Sigmoid colon (tissue), 6 donors: ENCODE measurements at regions not wholly inside any gene's neighbourhood (a gene's known extent, or its start where the extent isn't known, plus 50 kb on each side); places are given as distances from the start of the nearest gene placed in this dataset.

Source experiments
- DNase-seq: peaks from one replicate; pipeline ENCODE4 v3.0.0-alpha.2; 2019
- H3K27ac ChIP-seq, 4 donors: fragments of 200-600 bp; sonication (generic); one replicate each; pipeline ENCODE4 v1.5.1; 2016 to 2019; ENCODE audit warnings: mild to moderate bottlenecking in 1 of 4
- H3K27me3 ChIP-seq, 3 donors: fragments of 200-600 bp; sonication (generic); one replicate each; pipeline ENCODE4 v1.5.1; 2019; ENCODE audit warnings: mild to moderate bottlenecking in 1 of 3
- H3K36me3 ChIP-seq, 4 donors: fragments of 200-600 bp; sonication (generic); one replicate each; pipeline ENCODE4 v1.5.1; 2016 to 2019
- H3K4me1 ChIP-seq, 4 donors: fragments of 200-600 bp; sonication (generic); one replicate each; pipeline ENCODE4 v1.5.1; 2017 to 2019
- H3K4me3 ChIP-seq, 4 donors: fragments of 200-600 bp; sonication (generic); one replicate each; pipeline ENCODE4 v1.5.1; 2017 to 2019; ENCODE audit warnings: mild to moderate bottlenecking in 2 of 4, moderate library complexity in 1 of 4
- H3K9me3 ChIP-seq, 4 donors: fragments of 200-600 bp in 3 of 4; sonication (generic) in 3 of 4; one replicate each; pipeline versions ENCODE4 v1.5.1 to v1.6.1; 2013 to 2019
- CTCF ChIP-seq, 4 experiments: fragments of 450-650 bp in 3 of 4; fragments of 200-600 bp in 1 of 4; IDR thresholded peaks; one replicate each; pipeline ENCODE4 v1.5.1; 2016 to 2019; ENCODE audit warnings: antibody characterized with exemption in 4 of 4, mild to moderate bottlenecking in 3 of 4, moderate library complexity in 2 of 4
- EP300 ChIP-seq, 4 donors: sonication (generic); formaldehyde crosslinking; IDR thresholded peaks; one replicate each; pipeline ENCODE4 v1.6.1; 2017; ENCODE audit warnings: antibody characterized with exemption in 4 of 4
- POLR2A ChIP-seq, 2 donors: fragments of 450-650 bp; IDR thresholded peaks; one replicate each; pipeline ENCODE4 v1.6.1; 2016; ENCODE audit warnings: antibody characterized with exemption in 2 of 2, mild to moderate bottlenecking in 2 of 2, moderate library complexity in 2 of 2
- POLR2AphosphoS5 ChIP-seq, 4 donors: sonication (generic); formaldehyde crosslinking; IDR thresholded peaks; one replicate each; pipeline ENCODE4 v1.6.1; 2017; ENCODE audit warnings: antibody characterized with exemption in 4 of 4
- WGBS, 2 donors: extraction: QIAGEN DNeasy Blood & Tissue Kit; methylation state at CpG; one replicate each; pipeline ENCODE4 v1.1.7; 2013; 5-methylcytosine and 5-hydroxymethylcytosine counted together
- intact Hi-C: fragments of 100-400 bp; cut with DNase I; formaldehyde crosslinking; loops from one replicate; pipeline ENCODE4 v1.15.1; 2023
- donor health status: healthy with polysubstance abuse.
- donor health status: healthy.

GRCh38 chr17:13939222-13939621, 130.1 kb upstream of the COX10 start:
- intact Hi-C loops, result no loop called here
- H3K27ac ChIP-seq, result no peak overlapping the region
- WGBS, 2 donors, result 57 to 63% methylated on average over 1 of the region's 1 CpG
- no peaks in the 10 kb centered on the region for H3K4me1 ChIP-seq
- TF ChIP-seq EP300 (IDR thresholded peaks at IDR 0.05) (no peak), CTCF (IDR thresholded peaks at IDR 0.05) (no peak), POLR2A (IDR thresholded peaks at IDR 0.05) (no peak), POLR2AphosphoS5 (IDR thresholded peaks at IDR 0.05) (no peak)
- no peaks in the 10 kb centered on the region for H3K27me3 ChIP-seq
- H3K36me3 ChIP-seq, result no peaks in the 10 kb centered on the region
- no peak overlapping the region for H3K4me3 ChIP-seq
- H3K9me3 ChIP-seq, result peaks cover 0 to 2% (median 1%) of the 10 kb centered on the region in 4 donors
- no peak for DNase-seq

DNA sequence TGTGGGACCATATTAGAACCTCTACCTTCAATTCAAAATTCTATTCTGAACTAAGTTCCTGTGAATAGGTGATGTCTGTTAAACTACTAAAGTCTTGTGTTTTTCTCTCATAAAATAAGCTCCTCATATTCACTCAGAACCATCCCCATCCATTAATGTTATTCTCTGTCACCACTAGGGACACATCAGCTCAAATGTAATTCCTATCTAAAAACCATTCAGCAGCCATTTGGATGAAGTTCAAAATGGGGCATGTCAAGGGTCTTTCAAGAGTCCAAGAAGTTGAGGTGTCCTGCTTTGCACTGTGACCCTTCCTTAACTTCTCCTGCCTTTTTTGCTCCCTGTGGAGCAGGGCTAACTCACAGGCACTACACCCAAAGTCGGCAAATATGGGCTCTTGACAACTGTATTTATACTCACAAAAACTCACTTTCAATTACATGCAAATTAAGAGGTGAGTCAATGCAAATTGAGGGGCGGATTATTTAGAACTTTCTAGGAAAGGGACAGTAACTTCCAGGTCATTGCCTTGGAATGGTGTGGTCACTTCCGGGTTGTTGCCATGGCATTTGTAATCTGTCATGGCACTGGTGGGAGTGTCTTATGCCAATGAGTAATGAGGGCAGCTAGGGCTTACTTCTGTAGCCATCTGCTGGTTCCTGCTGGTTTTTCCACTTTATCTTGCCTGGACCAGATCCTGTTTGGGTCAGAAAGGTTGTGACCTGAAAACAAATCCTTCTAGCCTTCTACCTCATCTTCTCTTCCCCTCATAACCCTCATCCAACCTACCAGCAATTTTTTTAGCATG, 128.2 kb upstream of the COX10 start:
- Histone ChIP-seq H3K27me3 (no peaks in the 10 kb centered on the region), H3K27ac (no peak overlapping the region), H3K36me3 (no peaks in the 10 kb centered on the region), H3K9me3 (peaks cover 0 to 2% (median 1%) of the 10 kb centered on the region in 4 donors), H3K4me3 (no peak overlapping the region), H3K4me1 (no peaks in the 10 kb centered on the region)
- intact Hi-C loops, result no loop called here
- 93 to 94% methylated on average over 3 of the region's 3 CpGs for WGBS, 2 donors
- TF ChIP-seq CTCF (IDR thresholded peaks at IDR 0.05) (no peak), POLR2AphosphoS5 (IDR thresholded peaks at IDR 0.05) (no peak), POLR2A (IDR thresholded peaks at IDR 0.05) (no peak), EP300 (IDR thresholded peaks at IDR 0.05) (no peak)
- DNase-seq, result no peak

DNA sequence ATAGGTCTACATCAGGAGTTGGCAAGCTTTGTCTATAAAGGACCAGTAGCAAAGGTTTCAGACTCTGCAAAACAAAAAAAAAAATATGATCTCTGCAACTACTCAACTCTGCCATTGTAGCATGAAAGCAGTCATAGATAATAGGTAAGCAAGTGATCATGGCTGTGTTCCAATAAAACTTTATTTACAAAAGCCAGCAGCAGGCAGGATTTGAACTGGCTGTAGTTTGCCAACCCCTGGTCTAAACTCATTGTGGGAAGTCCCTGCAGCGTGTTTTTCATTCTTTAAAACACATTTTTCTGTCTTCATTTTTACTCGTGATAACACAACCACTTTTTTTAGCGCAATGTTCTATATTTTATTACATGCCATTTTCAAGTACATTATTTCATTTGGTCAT, 127.5 kb upstream of the COX10 start:
- no peaks in the 10 kb centered on the region for H3K36me3 ChIP-seq
- 88 to 93% methylated on average over 3 of the region's 3 CpGs for WGBS, 2 donors
- intact Hi-C loops, result no loop called here

GRCh38 chr17:13943909-13944308, 125.4 kb upstream of the COX10 start:
- no peak for TF ChIP-seq CTCF (IDR thresholded peaks at IDR 0.05)
- no peak for TF ChIP-seq POLR2A (IDR thresholded peaks at IDR 0.05)
- no peak for TF ChIP-seq POLR2AphosphoS5 (IDR thresholded peaks at IDR 0.05)
- TF ChIP-seq EP300 (IDR thresholded peaks at IDR 0.05), result no peak
- H3K4me3 ChIP-seq, result no peak overlapping the region
- intact Hi-C loops, result no loop called here
- no peaks in the 10 kb centered on the region for H3K4me1 ChIP-seq
- no peak for DNase-seq
- WGBS, 2 donors, result 75 to 89% methylated on average over 2 of the region's 2 CpGs
- H3K9me3 ChIP-seq, result peaks cover 0 to 2% (median 1%) of the 10 kb centered on the region in 4 donors
- no peak overlapping the region for H3K27ac ChIP-seq
- H3K27me3 ChIP-seq, result no peaks in the 10 kb centered on the region
- H3K36me3 ChIP-seq, result no peaks in the 10 kb centered on the region

More for the DNA sequence above, 127.5 kb upstream of the COX10 start:
- no peak for DNase-seq
- Histone ChIP-seq H3K27me3 (no peaks in the 10 kb centered on the region), H3K4me1 (no peaks in the 10 kb centered on the region), H3K27ac (no peak overlapping the region), H3K9me3 (peaks cover 0 to 2% (median 1%) of the 10 kb centered on the region in 4 donors), H3K4me3 (no peak overlapping the region)
- TF ChIP-seq POLR2A (IDR thresholded peaks at IDR 0.05) (no peak), EP300 (IDR thresholded peaks at IDR 0.05) (no peak), CTCF (IDR thresholded peaks at IDR 0.05) (no peak), POLR2AphosphoS5 (IDR thresholded peaks at IDR 0.05) (no peak)
